ENCODE measurements at regions not wholly inside any gene's neighbourhood (a gene's known extent, or its start where the extent isn't known, plus 50 kb on each side); places are given as distances from the start of the nearest gene placed in this dataset.

- TF ChIP-seq CTCF (IDR thresholded peaks at IDR 0.05 in 4 of 5, conservative IDR thresholded peaks at IDR 0.05 in 1 of 5) (no peak), POLR2A (IDR thresholded peaks at IDR 0.05) (no peak)
These were observed 66.0 kb upstream of the SLC14A2 start for GRCh38 chr18:45549290-45549689.
